GM19043 (cell line): ENCODE measurements at regions not wholly inside any gene's neighbourhood (a gene's known extent, or its start where the extent isn't known, plus 50 kb on each side); places are given as distances from the start of the nearest gene placed in this dataset.
"Not testable (repeated sequence)": the region's sequence is repeated elsewhere in the genome, so short reads cannot be mapped to it uniquely, and the experiment has no call there.

ENCODE experiments used
- ATAC-seq: cut with Tn5 transposase; IDR thresholded peaks from one replicate; pipeline ENCODE4 v1.9.1; 2021; ENCODE audit warnings: low read depth; ENCODE audit not compliant: unreplicated experiment

DNA sequence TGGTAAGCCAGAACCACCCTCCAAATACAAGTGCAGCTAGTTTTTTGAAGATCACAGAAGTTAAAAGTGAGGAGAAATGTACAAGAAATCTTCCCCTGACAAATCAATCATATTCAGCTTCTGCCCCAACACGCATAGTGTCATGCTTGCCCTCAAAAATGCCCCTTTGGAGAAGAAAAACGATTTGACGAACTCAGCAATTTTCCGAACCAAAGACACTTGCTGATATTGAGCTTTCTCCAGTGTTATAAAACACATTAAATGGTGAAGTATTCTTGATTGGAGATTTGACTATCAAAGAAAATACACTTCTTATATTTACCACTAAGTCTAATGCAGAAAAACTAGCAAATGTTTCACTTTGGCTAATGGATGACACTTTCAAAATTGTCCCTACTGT is 195.5 kb downstream of the ETV1 start:
- no peak for ATAC-seq

DNA sequence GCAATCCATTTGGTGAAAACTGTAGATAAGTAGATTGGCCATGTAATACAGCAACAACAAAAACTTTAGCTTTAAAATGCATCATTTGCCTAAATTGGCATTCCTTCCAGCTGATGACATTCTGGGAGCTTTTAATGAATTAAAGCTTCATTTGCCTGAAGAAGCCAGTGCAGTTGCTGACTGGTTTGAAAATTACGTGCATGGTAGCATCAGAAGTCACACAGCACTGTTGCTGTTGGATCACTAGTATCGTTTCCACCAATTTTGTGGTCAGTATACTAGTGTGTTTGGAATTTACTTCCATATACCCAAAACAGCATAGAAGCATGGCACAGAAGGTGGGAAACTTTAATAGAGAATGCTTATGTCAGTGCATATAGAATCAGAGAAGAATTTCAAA is 194.9 kb downstream of the ETV1 start:
- ATAC-seq = no peak

DNA sequence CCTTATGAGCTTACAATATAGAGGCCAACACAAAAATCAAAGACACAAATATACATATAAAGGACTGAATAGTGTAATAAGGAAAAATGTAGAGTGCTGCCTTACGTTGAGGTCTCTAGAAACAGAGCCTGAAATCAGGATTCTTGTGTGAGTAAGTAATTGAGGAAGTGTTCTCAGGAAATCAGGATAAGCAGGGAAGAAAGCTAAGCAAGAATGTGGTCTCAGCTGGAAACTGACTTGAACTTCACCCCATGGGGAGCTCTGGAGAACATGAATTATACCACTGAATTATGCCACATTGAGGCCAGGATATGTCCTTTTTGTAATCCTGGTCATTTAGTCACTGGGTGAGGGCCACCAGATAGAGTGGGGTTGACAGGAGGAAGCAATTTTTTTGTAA is 191.9 kb downstream of the ETV1 start:
- no peak for ATAC-seq

DNA sequence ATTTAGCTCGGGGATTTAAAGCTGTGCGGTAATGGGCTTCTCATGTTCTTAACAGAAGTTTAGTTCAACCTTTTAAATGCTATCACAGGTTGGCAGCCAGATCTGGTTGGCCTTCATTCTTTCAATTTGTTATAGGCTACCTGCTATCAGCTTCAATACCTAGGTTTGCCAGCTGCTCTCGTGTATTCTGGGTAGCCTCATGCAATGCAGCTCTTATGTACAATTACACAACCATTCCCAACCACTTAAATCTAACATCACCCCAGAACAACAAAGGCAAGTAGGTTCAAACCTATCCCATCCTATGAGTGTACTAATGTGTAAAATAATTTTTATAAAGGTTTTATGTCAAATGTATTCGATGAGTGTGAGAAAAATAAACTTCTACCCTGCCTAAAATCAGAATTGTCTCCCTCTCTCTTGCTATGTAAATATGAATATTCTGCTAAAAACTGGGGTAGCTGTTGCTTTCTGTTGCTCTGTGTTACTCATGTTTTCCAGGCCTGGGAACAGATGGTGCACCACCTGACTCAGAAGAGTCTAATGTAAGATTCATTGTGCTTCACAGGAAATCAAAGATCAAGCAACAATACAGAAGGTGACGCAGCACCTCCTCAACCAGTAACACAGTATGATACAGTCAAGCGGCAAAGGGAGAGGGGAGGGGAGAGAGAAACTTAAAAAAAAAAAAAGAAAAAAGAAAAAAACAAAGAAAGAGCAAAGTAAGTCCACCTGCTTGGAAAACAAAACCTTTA is 188.6 kb downstream of the ETV1 start:
- no peak for ATAC-seq

DNA sequence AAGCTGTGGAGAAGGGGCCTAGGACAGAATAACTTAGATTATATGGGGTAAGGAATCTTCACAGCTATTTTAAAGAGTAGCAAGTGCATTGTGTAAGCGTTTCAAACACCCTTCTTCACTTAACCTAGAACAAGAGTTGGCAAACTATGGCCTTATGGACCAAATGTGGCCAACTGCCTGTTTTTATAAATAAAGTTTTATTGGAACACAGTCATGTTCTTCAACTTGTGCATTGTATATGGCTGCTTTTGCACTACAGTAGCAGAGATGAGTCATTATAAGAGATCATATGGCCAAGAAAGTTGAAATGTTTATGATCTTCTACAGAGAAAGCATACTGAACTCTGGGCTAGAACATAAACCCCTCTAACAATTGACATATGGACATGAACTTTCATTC is 187.8 kb downstream of the ETV1 start:
- no peak for ATAC-seq

DNA sequence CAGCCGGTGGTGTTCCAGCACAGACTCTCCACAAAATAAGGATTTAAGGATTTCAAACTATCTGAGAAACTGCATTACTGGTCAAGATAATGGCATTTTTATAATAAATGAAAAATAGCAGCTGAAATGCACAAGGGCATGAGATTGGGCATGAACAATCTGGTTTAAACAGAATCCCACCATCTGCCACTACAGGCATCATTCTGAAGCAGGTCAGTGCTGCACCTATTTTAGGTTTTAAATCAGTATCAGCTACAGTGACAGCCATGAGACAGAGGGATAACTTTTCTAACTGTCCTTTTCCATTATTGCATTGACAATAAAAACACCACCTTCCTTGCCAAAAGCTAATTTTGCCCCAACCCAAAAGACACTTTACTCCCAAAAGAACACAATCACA is 186.8 kb downstream of the ETV1 start:
- ATAC-seq = no peak

DNA sequence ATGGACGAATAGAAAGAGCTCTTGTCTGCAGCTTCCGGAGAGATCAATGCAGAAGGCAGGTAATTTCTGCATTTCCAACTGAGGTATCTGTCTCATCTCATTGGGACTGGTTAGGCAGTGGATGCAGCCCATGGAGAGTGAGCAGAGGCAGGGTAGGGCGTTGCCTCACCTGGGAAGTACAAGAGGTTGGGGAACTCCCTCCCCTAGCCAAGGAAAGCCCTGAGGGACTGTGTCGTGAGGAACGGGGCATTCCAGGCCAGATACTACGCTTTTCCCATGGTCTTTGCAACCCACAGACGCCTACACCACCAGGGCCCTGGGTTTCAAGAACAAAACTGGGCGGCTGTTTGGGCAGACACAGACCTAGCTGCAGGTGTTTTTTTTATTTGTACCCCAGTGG is 186.3 kb downstream of the ETV1 start:
- ATAC-seq = no peak

DNA sequence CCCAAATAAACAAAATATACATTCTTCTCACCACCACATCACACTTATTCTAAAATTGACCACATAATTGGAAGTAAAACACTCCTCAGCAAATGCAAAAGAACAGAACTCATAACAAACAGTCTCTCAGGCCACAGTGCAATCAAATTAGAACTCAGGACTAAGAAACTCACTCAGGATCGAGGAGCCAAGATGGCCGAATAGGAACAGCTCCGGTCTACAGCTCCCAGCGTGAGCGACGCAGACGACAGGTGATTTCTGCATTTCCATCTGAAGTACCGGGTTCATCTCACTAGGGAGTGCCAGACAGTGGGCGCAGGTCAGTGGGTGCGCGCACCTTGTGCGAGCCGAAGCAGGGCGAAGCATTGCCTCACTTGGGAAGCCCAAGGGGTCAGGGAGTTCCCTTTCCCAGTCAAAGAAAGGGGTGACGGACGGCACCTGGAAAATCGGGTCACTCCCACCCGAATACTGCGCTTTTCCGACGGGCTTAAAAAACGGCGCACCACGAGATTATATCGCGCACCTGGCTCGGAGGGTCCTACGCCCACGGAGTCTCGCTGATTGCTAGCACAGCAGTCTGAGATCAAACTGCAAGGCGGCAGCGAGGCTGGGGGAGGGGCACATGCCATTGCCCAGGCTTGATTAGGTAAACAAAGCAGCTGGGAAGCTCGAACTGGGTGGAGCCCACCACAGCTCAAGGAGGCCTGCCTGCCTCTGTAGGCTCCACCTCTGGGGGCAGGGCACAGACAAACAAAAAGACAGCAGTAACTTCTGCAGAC is 183.2 kb downstream of the ETV1 start:
- ATAC-seq = not testable (repeated sequence)

DNA sequence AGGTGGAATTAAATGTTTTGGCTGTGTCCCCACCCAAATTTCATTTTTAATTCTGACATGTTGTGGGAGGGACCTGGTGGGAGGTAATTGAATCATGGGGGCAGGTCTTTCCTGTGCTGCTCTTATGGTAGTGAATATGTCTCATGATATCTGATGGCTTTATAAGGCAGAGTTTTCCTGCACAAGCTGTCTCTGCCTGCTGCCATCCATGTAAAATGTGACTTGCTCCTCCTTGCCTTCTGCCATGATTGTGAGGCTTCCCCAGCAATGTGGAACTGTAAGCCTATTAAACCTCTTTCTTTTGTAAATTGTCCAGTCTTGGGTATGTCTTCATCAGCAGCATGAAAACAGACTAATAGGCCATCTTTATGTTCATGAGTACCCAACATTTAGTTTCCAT is 172.2 kb downstream of the ETV1 start:
- not testable (repeated sequence) for ATAC-seq

DNA sequence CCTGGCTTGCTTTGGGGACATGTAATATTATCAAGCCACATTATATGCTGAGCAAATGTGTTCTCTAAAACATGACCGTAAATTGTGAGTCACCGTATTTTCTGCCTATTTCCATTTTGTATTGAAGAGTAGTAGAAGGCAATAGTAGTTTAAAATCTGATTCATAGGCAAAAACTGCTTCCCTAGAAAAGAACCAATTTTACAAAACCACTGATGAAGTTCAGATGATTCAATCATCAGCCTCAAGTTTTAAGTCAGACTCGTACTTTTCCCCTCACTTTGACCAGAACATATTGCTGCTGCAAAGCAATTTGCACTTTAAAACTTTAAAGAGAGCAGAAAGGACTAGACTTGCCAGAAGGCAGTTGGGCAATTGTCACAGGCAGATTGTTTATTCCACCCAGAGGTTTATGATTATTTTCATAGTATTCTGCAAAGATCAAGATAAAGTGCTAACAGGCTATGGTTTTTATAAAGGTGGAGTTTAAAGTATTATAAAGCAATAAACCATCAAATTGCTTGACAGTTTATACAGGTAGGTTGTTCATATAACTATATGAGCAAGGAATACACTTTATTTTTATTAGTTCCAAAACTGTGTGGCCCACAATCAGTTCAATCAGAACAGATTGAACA is 168.2 kb downstream of the ETV1 start:
- no peak for ATAC-seq

DNA sequence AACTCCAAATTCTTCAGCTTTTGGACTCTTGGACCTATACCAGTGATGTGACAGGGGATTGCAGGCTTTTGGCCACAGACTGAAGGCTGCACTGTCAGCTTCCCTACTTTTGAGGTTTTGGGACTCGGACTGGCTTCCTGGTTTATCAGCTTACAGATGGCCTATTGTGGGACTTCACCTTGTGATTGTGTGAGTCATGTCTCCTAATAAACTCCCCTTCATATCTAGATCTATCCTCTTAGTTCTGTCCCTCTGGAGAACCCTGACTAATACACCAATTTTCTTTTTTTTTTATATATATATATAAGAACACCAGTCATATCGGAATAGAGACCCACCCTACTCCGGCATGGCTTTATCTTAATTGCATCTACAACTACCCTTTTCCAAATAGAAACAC is 166.8 kb downstream of the ETV1 start:
- ATAC-seq = no peak

DNA sequence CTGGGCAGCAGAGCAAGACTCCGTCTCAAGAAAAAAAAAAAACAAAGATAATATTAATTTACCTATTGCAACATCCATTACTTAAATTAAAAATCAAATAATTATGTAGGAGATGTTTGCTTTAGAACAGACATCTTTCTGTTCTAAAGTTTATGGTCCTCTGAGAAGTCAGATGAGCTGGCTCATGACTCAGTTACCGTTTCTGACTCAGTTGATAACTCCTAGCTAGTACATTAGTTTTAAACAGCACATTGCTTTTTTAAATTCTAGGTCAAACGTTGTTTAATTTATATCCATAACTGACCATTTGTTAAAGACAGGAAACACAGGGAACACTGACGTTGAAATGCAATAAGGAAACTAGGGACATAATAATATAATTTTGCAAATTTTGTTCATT is 162.7 kb downstream of the ETV1 start:
- no peak for ATAC-seq

DNA sequence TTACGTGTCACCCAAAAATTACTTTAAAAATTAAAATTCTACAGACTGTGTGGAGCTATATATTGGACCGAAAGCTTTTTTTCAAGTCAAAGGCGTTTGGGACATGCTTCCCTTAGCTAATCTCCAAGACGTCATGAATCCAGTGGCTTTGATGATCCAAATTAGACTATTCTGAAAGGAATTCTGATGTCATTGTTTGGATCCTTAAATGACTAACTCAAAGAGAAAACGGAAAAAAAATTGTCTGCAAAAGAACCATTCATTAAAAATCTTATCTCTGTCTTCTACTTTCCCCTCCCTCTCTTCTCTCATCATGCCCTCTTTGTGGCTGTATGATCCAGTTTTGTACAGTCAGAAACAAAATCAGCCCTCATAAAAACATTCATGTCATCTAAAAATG is 161.8 kb downstream of the ETV1 start:
- no peak for ATAC-seq

DNA sequence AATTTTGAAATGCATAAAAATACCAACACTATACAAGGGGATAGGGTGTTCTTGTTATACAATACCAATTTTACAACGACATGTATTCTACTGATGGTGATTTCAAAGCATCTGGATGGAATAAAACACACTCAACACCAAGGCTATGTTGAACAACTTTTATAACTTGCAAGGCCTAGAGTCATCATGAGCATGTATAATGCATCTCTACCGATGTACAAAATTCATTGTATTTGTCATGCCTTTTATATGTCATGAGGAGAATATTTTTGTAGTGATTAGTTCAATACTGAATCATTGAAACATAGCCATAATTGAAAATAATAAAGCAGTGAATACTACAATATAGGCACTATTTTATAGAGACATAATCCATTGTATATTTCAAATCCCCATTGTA is 160.2 kb downstream of the ETV1 start:
- no peak for ATAC-seq

DNA sequence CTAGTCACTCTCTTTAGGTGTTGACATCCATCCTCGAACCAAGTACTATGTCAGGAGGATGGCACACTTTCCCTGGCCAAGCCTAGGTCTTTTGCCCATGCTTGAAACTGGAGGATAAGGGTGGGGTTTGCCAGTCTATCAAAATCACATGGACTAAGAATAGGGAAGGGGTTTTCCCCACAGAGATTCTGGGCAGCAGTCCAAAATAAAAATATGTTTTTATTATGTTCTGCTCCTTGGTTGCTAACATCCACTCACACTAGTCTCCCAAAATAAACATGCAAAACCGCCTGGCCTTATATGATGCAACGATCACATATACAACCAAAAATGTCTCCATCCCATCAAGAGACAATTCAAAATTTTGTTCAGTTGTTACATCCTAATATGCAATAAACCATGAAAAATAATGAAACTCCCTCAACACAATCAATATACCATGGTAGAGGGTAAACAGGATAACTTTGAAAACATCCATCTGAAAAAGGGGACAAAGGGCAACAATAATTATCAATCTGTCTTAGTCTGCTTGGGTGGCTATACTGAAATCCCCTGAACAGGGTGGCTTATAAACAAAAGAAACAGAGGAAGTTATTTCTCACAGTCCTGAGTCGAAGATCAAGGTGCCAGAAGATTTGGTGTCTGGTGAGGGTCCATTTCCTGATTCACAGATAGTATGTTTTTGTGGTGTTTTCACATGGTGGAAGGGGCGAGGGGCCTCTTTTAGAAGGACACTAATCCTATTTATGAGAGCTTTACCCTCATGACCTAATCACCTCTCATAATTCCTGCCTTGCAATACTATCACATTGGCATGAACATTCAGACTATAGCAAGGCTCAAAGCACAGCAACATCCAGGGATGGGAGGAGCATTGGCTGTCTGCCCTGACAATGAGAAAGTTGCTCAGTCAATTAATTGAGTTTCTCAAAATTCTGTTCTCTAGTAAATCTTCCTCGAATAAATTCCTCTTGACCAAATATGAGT is 159.3 kb downstream of the ETV1 start:
- ATAC-seq = no peak

DNA sequence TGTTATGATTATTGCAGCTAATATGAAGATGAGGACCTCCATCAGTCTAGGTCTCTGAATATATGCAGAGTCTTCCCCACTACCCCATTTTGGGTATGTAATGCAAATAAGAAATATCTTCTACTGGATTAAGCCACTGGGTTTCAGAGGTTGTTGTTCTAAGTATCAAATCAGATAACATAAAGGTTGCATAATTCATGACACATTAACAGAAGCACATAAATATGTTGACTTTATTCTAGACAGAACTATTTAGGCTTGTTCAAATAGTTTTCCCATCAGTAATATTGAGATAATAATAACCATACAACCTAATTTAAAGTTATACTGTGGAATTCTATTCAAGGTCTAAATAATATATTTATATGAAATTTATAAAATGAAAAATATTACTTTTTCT is 157.1 kb downstream of the ETV1 start:
- no peak for ATAC-seq

DNA sequence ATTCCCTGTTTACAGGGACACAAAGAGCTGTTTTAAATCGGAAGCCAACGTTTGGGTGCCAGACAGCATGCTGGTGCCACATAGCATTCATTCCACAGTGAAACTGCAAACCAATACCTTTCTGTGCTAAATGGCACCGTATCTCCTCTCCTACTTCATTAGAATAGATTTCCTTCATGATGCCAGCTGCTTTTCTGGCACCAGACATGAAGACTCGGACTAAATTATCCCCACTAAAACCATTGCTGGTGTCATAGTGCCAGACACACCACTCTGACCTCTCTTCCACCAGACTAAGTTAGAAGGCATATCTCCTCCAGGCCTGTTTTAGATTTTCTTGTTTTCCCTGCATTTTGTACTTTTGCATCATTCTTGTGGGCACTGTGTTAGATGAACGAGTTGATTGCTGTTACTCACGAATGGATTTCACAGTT is 155.1 kb downstream of the ETV1 start:
- ATAC-seq = no peak

DNA sequence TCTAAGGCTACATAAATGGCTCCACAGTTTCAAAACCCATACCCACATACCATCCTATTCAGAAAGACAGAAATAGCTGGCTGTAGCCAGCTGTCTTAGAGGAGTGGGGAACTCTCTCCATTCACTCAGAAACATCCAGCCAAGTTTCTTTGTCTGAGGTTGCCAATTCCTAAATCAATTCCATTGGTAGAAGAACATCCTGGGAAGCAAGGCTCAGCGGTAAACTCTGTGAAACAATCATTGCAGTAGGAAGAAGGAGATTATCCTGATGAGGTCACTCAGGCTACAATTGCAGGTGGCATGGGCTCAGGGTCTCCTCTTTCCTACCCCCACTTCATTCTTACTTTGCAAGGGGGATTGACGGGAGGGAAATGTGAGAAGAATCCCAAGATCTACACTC is 154.0 kb downstream of the ETV1 start:
- ATAC-seq = no peak

DNA sequence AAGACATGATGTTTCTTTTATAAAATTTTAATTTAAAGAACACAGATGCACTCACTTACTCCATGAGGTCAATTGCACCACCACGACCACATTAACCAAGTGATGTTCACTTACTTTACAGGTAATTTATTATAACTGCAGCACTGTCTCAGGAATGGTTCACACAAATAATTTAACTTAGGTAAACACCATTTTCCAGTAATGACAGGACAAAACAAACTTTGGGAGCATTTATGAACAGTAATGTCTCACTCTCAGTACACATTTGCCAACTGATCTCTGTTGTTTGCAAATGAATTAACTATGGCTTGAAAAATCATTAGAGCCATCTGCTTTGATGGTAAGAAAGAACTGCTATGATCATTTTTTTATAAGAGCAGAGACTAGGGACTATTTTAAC is 150.4 kb downstream of the ETV1 start:
- no peak for ATAC-seq
